Lower leg skin (tissue), 4 donors: ENCODE measurements at regions not wholly inside any gene's neighbourhood (a gene's known extent, or its start where the extent isn't known, plus 50 kb on each side); places are given as distances from the start of the nearest gene placed in this dataset.
A peak's percentile ranks its signal among the peaks of the same experiment; 100 is the strongest.

Experiments
- DNase-seq, 2 donors: peaks; one replicate each; pipeline ENCODE4 v3.0.0-alpha.2; 2019; ENCODE audit warnings: low spot score in 2 of 2
- H3K4me3 ChIP-seq: fragments of 200-600 bp; sonication (generic); 2 replicates; pipeline ENCODE4 v1.5.1; 2017; ENCODE audit warnings: mild to moderate bottlenecking, low read depth; ENCODE audit not compliant: poor library complexity, severe bottlenecking
- POLR2A ChIP-seq, 2 donors: fragments of 450-650 bp; IDR thresholded peaks; one replicate each; pipeline ENCODE4 v1.6.1; 2016 to 2017; ENCODE audit warnings: antibody characterized with exemption in 2 of 2, mild to moderate bottlenecking in 1 of 2, moderate library complexity in 1 of 2
- WGBS, 2 donors: methylation state at CpG; one replicate each; pipeline ENCODE4 v1.1.5; 2018; 5-methylcytosine and 5-hydroxymethylcytosine counted together
- intact Hi-C: fragments of 100-400 bp; cut with DNase I; formaldehyde crosslinking; loops from one replicate; pipeline ENCODE4 v1.15.0; 2023; ENCODE audit warnings: low total_unique reads
- TF ChIP-seq, protein P1 (sequence below), 3 donors: fragments of 450-650 bp; IDR thresholded peaks; one replicate each; pipeline ENCODE4 v1.5.1; 2016; ENCODE audit warnings: antibody characterized with exemption in 3 of 3, mild to moderate bottlenecking in 3 of 3, moderate library complexity in 2 of 3

DNA sequence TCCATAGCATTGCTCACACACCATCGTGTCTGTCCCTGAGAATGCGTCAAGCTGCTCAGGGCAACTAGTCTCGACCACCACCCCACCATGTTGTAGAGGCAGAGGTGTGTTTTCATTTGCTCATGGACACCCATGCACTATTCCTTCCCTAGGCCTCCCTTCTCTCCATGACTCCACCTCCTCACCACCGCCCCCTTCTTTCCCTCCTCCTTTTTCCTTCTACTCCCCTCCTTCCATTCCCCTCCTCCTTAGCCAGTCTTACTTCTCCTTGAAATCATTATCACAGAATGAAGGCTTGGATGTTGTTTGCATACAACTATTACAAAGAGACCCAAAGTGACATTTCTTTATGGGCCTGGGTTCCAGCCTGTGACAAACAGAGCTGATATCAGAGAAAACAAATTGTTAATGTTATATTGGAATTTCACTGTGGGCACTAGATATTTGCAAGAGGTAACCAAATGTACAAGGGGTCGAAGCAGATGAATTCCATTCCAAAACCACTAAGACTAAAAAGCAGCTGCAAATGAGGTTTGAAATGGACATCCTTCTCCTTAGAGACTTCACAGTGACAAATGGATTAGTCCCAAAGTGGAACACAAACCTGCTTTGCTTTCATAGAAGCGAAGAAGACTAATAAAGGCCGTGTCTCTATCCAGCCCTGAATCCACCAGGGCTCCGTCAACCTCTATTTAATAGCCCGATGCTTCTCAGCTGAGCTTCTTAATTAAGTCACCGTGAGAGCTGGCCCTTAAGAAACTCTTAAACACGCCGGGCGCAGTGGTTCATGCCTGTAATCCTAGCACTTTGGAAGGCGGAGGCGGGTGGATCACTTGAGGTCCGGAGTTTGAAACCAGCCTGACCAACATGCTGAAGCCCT is 275.8 kb upstream of the SULF2 start:
- DNase-seq, result peak in 1 of 2 donors; percentile 64
- WGBS, 2 donors, result 93 to 95% methylated on average over 16 of the region's 16 CpGs
- intact Hi-C loops, result loop anchor here (5.0 kb wide), 1 partner anchor 441 kb away; no protein-coding TSS in a partner anchor
- TF ChIP-seq, protein P1, sequence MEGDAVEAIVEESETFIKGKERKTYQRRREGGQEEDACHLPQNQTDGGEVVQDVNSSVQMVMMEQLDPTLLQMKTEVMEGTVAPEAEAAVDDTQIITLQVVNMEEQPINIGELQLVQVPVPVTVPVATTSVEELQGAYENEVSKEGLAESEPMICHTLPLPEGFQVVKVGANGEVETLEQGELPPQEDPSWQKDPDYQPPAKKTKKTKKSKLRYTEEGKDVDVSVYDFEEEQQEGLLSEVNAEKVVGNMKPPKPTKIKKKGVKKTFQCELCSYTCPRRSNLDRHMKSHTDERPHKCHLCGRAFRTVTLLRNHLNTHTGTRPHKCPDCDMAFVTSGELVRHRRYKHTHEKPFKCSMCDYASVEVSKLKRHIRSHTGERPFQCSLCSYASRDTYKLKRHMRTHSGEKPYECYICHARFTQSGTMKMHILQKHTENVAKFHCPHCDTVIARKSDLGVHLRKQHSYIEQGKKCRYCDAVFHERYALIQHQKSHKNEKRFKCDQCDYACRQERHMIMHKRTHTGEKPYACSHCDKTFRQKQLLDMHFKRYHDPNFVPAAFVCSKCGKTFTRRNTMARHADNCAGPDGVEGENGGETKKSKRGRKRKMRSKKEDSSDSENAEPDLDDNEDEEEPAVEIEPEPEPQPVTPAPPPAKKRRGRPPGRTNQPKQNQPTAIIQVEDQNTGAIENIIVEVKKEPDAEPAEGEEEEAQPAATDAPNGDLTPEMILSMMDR (IDR thresholded peaks at IDR 0.05), result no peak
- TF ChIP-seq POLR2A (IDR thresholded peaks at IDR 0.05), result no peak
- no peak overlapping the region for H3K4me3 ChIP-seq

DNA sequence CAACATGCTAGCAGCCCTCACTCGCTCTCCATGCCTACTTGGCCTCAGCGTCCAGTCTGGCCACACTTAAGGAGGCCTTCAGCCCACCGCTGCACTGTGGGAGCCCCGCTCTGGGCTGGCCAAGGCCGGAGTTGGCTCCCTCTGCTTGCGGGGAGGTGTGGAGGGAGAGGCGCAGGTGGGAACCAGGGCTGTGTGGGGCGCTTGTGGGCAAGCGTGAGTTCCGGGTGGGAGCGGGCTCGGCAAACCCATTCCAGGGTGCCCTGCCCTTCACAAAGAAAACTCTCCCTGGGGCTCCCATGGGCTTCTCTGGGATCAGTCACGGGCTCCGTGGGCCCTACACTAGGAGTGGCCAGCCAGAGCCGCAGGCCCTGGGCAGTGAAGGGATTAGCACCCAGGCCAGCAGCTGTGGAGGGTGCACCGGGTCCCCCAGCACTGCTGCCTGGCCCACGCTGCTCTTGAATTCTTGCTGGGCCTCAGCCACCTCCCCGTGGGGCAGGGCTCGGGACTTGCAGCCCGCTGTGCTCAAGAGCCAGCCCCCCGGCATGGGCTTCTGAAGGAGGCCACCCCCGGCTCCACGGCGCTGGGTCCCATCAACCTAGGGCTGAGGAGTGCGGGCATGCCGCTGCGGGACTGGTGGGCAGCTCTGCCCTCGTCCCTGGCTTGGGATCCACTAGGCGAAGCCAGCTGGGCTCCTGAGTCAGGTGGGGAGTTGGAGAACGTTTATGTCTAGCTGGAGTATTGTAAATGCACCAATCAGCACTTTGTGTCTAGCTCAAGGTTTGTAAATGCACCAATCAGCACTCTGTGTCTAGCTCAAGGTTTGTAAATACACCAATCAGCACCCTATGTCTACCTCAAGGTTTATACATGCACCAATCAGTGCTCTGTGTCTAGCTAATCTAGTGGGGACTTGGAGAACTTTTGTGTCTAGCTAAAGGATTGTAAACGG is 273.6 kb upstream of the SULF2 start:
- intact Hi-C loops, result no loop called here
- DNase-seq, result peak in 1 of 2 donors; percentile 69
- WGBS, 2 donors, result 92% methylated on average over 23 to 31 of the region's 31 CpGs
- no peak overlapping the region for H3K4me3 ChIP-seq
- TF ChIP-seq, protein P1 (IDR thresholded peaks at IDR 0.05), result no peak
- TF ChIP-seq POLR2A (IDR thresholded peaks at IDR 0.05), result no peak

DNA sequence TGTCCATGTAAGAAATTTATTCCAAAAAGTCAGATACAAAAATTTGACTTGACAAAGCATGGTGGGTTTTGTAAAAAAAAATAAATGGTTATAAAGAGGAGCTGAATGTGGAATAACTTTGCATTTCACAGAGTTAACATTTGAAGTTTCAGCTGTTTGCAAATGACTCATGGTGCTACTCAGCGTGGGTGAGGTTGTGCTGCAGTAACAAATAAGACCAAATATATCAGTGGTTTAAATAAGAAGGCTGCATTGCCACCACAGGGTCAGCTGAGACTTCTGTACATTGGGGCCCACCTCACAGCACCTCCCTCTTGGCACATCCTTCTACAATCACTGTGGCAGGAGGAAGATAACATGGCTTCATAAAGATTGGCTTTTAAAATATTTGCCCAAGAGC is 272.5 kb upstream of the SULF2 start:
- WGBS, 2 donors, result 83 to 89% methylated on average over 1 of the region's 1 CpG
- DNase-seq, result no peak
- TF ChIP-seq POLR2A (IDR thresholded peaks at IDR 0.05), result no peak
- TF ChIP-seq, protein P1 (IDR thresholded peaks at IDR 0.05), result no peak
- H3K4me3 ChIP-seq, result no peak overlapping the region
- intact Hi-C loops, result no loop called here

DNA sequence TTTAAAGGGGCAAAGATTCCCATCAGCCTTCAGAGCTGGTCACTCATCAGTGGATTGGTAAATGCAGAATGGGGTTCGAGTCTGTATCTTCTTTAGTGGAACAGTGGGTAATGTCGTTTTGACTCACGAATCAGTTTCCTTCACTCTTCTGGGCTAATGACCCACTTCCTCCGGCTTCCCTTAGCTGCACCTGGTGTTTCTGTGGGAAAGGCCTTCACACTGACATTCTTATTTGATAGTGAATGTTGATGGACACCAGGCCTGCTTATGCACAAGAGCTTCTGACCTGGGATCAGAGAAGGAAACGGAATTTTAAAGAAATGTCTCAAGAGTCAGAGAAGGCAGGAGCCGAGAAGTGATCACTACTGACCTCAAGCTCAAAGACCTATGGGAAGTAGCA is 272.0 kb upstream of the SULF2 start:
- intact Hi-C loops, result no loop called here
- no peak for DNase-seq
- TF ChIP-seq, protein P1 (IDR thresholded peaks at IDR 0.05), result no peak
- no peak for TF ChIP-seq POLR2A (IDR thresholded peaks at IDR 0.05)
- 80 to 82% methylated on average over 6 of the region's 6 CpGs for WGBS, 2 donors
- H3K4me3 ChIP-seq, result no peak overlapping the region

DNA sequence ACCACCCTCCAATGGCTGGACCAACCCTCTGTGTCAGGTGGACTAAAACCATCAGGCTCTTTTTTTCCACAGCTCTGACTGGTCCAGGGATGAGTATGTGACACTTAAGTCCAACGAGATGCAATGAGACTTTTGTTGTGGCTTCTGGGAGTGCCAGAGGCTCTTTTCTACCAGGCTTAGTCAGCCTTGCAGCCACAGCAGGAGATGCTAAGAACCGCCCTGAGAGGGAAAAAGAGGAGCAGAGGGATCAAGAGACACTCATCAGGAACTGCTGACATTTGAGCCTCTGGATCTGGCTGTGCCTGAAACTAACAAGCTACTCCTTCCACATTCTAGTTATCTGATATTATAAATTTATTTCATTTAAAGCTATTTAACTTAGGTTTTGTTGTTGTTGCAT is 270.9 kb upstream of the SULF2 start:
- DNase-seq, result peak in 1 of 2 donors; percentile 26
- intact Hi-C loops, result no loop called here
- WGBS, 2 donors, result 58 to 64% methylated on average over 2 of the region's 2 CpGs
- TF ChIP-seq, protein P1 (IDR thresholded peaks at IDR 0.05), result no peak
- no peak for TF ChIP-seq POLR2A (IDR thresholded peaks at IDR 0.05)
- no peak overlapping the region for H3K4me3 ChIP-seq
